ENCODE measurements at regions not wholly inside any gene's neighbourhood (a gene's known extent, or its start where the extent isn't known, plus 50 kb on each side); places are given as distances from the start of the nearest gene placed in this dataset.

DNA sequence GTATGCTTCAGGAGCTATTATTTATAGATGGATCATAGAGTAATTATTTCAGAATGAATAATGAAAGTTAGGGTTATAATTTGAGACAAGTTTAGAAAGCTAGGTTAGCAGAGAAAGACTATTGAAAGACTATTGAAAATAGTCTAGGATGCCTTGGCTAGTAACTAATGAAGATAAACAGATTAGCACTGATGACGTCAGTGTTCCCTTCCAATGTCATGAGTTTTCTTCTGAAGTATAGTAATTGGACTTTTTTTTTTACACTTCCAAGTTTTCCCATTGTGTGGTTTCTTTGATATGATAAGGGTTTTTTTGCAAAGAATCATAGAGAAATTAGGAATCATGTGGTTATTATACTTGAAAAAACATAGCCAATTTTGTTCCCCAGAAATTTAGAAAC, 1041.5 kb upstream of the CRIM1 start:
- TF ChIP-seq POLR2AphosphoS5 (IDR thresholded peaks at IDR 0.05; ENCODE audit: low read depth, low read length) (no peak), NANOG (IDR thresholded peaks at IDR 0.05; ENCODE audit: insufficient read depth, low read depth, low read length, poor library complexity, severe bottlenecking) (no peak), GABPA (IDR thresholded peaks at IDR 0.05; ENCODE audit: borderline replicate concordance, insufficient read depth, low read length) (no peak), BCL11A (IDR thresholded peaks at IDR 0.05; ENCODE audit: low read depth in 2 of 2, low read length in 2 of 2) (no peak), HDAC6 (IDR thresholded peaks at IDR 0.05; ENCODE audit: low read depth, low read length) (no peak), JUND (IDR thresholded peaks at IDR 0.05; ENCODE audit: low read length) (no peak), CEBPB (IDR thresholded peaks at IDR 0.05; ENCODE audit: low read depth, low read length) (no peak), RXRA (IDR thresholded peaks at IDR 0.05; ENCODE audit: insufficient read depth, low read depth, low read length) (no peak)
- TF ChIP-seq, protein P1, sequence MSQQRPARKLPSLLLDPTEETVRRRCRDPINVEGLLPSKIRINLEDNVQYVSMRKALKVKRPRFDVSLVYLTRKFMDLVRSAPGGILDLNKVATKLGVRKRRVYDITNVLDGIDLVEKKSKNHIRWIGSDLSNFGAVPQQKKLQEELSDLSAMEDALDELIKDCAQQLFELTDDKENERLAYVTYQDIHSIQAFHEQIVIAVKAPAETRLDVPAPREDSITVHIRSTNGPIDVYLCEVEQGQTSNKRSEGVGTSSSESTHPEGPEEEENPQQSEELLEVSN (IDR thresholded peaks at IDR 0.05), result no peak
- Histone ChIP-seq H2BK15ac (ENCODE audit: low read length) (no peak overlapping the region), H2BK5ac (ENCODE audit: low read depth, low read length) (no peak overlapping the region), H3K56ac (replicated peaks; ENCODE audit: insufficient read length, low read depth, low read length) (no peak overlapping the region), H3K14ac (ENCODE audit: insufficient read length) (no peak overlapping the region), H3K9me3 (ENCODE audit: insufficient read depth in 2 of 2, low read depth in 1 of 2, low read length in 1 of 2) (no peaks in the 10 kb centered on the region), H3K27me3 (replicated peaks in 1 of 4; ENCODE audit: control insufficient read depth in 3 of 4, extremely low read depth in 1 of 4, insufficient read depth in 3 of 4, low read length in 3 of 4) (peaks cover 0 to 1% (median 0%) of the 10 kb centered on the region in 4 experiments; a peak in 2 of 7 replicates), H3K79me1 (ENCODE audit: low read depth, low read length) (no peaks in the 10 kb centered on the region), H3K18ac (ENCODE audit: extremely low read depth, low read length) (no peak overlapping the region), H3K4me1 (replicated peaks in 1 of 4; ENCODE audit: control insufficient read depth in 3 of 4, insufficient read depth in 4 of 4, low read length in 3 of 4) (no peaks in the 10 kb centered on the region), H2AK5ac (ENCODE audit: low read depth, low read length) (no peak overlapping the region), H3K9ac (replicated peaks in 1 of 4; ENCODE audit: extremely low read depth in 1 of 4, low read depth in 3 of 4, low read length in 3 of 4) (no peak overlapping the region), H3K4me3 (ENCODE audit: extremely low read depth in 1 of 4, insufficient read depth in 2 of 4, low read depth in 3 of 4, low read length in 4 of 4) (no peak overlapping the region), H2BK20ac (ENCODE audit: low read length) (no peak overlapping the region), H3K4ac (replicated peaks; ENCODE audit: insufficient read length, low read depth, low read length) (no peak overlapping the region), H4K91ac (replicated peaks; ENCODE audit: insufficient read length, low read length) (no peak overlapping the region), H4K5ac (ENCODE audit: insufficient read length, low read depth, low read length) (no peak overlapping the region), H2AFZ (ENCODE audit: low read length) (no peak overlapping the region), H2BK120ac (replicated peaks; ENCODE audit: low read depth, low read length) (no peak overlapping the region), H3K79me2 (ENCODE audit: control insufficient read depth in 1 of 2, insufficient read depth in 2 of 2, low read length in 2 of 2) (no peaks in the 10 kb centered on the region), H2BK12ac (ENCODE audit: low read depth, low read length) (no peak overlapping the region), H3K27ac (ENCODE audit: low read depth, low read length) (no peak overlapping the region), H3K23ac (ENCODE audit: insufficient read length) (no peak overlapping the region), H3K23me2 (ENCODE audit: low read depth, low read length) (no peaks in the 10 kb centered on the region; the same call in 1 of the 2 replicates), H4K20me1 (replicated peaks in 1 of 2; ENCODE audit: control insufficient read depth in 1 of 2, insufficient read depth in 2 of 2, low read length in 2 of 2) (no peaks in the 10 kb centered on the region), H3K4me2 (ENCODE audit: insufficient read depth in 1 of 2, low read depth in 2 of 2, low read length in 2 of 2) (no peak overlapping the region), H4K8ac (ENCODE audit: extremely low read depth, insufficient read depth, low read length) (no peak overlapping the region), H3K36me3 (ENCODE audit: control insufficient read depth in 2 of 4, insufficient read depth in 4 of 4, low read length in 3 of 4) (no peaks in the 10 kb centered on the region)
- 76% methylated on average over 1 of the region's 1 CpG; no CpG with 5 or more reads in 1 of the 2 experiments for WGBS, 2 experiments (ENCODE audit: extremely low coverage in 1 of 2, insufficient coverage in 1 of 2, insufficient read length in 1 of 2, insufficient replicate concordance in 2 of 2, low coverage in 1 of 2, low lambda C conversion rate in 2 of 2, missing lambda C conversion rate in 1 of 2)
- POLR2A ChIA-PET (ENCODE audit: partially characterized antibody), result no interaction called here
- CTCF ChIA-PET (ENCODE audit: partially characterized antibody), result interaction anchor here (0.7 kb wide), 1 partner anchor 1329 kb away, joined by 3 read pairs; no protein-coding TSS in a partner anchor
- no peak for DNase-seq (ENCODE audit: low read depth in 1 of 2, low spot score in 2 of 2)
- FAIRE-seq, result no peak

Measured in H1 (cell line).